ENCODE measurements at regions not wholly inside any gene's neighbourhood (a gene's known extent, or its start where the extent isn't known, plus 50 kb on each side); places are given as distances from the start of the nearest gene placed in this dataset.

DNA sequence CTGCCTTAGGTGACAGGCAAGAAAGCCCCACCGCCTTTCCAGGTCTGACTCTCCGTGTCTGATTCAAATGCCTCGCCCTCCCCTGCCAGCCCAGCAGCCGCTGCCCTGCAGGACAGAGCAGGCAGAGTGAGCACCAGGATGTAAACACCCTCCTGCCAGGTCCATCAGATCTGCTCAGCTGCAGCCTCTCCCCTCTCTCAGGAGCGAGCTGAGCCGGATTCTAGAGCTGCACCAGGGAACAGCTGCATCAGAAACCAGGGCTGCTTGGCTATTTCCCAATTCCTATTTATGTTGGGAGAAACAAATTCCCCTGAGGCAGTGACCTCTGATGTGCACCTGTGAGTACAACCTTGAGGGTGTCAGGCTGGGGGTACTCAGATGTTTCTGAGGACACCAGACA lies 121.5 kb upstream of the ZMIZ1 start:
- DNase-seq (ENCODE audit: low spot score), result no peak
- H3K27ac ChIP-seq, result no peak overlapping the region
- TF ChIP-seq, protein P1, sequence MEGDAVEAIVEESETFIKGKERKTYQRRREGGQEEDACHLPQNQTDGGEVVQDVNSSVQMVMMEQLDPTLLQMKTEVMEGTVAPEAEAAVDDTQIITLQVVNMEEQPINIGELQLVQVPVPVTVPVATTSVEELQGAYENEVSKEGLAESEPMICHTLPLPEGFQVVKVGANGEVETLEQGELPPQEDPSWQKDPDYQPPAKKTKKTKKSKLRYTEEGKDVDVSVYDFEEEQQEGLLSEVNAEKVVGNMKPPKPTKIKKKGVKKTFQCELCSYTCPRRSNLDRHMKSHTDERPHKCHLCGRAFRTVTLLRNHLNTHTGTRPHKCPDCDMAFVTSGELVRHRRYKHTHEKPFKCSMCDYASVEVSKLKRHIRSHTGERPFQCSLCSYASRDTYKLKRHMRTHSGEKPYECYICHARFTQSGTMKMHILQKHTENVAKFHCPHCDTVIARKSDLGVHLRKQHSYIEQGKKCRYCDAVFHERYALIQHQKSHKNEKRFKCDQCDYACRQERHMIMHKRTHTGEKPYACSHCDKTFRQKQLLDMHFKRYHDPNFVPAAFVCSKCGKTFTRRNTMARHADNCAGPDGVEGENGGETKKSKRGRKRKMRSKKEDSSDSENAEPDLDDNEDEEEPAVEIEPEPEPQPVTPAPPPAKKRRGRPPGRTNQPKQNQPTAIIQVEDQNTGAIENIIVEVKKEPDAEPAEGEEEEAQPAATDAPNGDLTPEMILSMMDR (IDR thresholded peaks at IDR 0.05), result no peak

DNA sequence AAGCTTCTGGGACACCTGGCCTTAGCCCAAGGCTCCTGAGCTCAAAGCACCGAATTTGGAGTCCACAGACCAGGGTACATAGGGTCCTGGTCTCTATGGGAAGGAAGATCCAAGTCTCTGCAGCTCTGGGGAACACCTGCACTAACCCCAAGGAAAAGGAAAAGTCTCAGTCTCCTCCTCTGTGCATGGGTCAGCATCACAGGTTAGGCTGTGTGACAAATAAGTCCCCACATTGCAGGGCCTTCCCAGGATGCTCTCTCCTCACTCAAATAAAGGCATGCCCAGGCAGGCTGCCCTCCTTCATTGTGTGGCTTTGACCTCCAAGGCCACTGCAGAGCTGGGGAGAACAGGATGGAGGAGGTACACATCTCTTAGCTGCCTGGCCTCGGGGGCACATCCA lies 121.0 kb upstream of the ZMIZ1 start:
- no peak overlapping the region for H3K27ac ChIP-seq
- TF ChIP-seq, protein P1 (IDR thresholded peaks at IDR 0.05), result no peak
- no peak overlapping the region for H3K4me3 ChIP-seq
- DNase-seq (ENCODE audit: low spot score), result no peak

More for the DNA sequence above, 121.5 kb upstream of the ZMIZ1 start:
- no peak overlapping the region for H3K4me3 ChIP-seq

DNA sequence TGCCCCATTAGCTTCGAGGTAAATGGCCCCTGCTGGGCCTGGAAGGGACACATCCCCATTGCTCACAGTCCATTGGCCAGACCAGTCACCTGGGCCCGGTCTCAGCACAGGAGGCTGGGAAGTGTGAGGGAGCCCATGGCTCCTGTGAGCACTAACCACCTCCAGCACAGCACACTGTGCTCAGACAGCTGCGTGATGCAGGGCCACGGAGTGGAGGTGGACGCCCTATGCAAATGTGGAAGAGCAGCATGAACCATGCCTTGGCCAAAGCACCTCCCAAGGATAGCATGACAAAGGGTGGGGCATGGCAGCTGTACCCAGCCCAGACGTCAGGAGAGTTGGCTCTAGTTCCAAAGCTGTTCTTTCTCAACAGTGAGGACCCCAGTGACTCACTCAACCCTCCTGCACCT lies 120.1 kb upstream of the ZMIZ1 start:
- Histone ChIP-seq H3K27ac (no peak overlapping the region), H3K4me3 (no peak overlapping the region)
- DNase-seq (ENCODE audit: low spot score), result no peak
- TF ChIP-seq, protein P1 (IDR thresholded peaks at IDR 0.05), result no peak

DNA sequence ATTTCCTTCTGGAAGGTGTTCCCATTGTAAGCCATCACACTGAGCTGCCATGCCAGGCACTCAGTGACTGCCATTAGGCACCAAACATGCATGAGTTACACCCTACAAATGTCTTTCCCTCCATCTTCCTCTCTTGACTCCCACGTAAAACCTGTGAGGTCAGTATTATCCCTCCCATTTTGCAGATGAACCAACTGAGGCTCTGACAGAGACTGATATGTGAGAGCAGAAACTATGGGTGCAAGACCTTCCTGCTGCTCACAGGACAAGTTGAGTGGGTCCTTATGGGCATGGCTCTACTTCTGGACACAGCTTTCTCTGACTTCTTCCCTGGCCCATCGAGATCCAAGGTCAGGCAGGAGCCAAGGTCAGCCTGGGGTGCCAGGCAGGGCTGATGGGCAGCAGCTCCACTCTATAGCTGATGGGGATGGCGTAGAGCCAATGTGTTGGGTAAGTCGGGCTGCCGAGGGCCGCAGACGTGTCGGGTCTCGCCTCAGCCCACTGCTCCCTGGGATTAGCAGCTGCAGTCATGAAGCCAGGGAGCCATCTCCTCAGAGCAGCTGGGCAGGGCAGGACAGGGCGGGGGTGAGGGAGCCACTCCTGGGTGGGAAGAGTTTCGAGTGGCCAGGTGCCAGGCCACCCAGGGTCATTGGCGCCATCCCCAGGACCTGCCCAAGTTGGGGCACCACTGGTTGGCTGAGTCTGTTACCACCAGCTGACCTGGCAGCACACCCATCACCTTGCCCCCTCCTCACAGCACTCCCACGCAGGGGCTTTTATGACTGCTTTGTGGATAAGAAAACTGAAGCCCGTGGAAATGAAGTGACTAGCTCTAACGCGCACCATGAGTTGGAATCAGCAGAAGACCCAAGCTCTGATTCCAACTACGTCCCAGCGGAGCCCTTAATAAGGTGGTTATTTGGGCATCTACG lies 117.8 kb upstream of the ZMIZ1 start:
- H3K27ac ChIP-seq, result no peak overlapping the region
- no peak overlapping the region for H3K4me3 ChIP-seq
- no peak for DNase-seq (ENCODE audit: low spot score)
- TF ChIP-seq, protein P1 (IDR thresholded peaks at IDR 0.05), result no peak

DNA sequence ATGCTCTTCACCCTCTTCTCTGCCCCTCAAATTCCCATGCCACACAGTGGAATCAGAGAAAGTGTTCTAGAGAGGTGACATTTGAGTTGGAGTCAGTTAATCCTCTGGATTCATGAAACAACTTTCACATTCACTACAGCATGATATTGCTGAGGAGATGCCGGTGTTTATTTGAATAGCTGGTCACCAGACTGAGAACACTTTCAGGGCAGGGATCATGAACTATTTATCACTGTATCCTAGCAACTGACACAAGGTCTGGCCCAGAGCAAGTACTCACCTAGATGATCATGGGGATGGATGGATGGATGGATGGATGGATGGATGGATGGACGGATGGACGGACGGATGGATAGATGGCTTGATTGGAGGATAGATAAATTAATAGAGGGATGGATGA lies 116.7 kb upstream of the ZMIZ1 start:
- H3K4me3 ChIP-seq, result no peak overlapping the region
- no peak for DNase-seq (ENCODE audit: low spot score)
- TF ChIP-seq, protein P1 (IDR thresholded peaks at IDR 0.05), result no peak
- H3K27ac ChIP-seq, result peak overlapping the region in 1 of 2 donors; percentile 32

DNA sequence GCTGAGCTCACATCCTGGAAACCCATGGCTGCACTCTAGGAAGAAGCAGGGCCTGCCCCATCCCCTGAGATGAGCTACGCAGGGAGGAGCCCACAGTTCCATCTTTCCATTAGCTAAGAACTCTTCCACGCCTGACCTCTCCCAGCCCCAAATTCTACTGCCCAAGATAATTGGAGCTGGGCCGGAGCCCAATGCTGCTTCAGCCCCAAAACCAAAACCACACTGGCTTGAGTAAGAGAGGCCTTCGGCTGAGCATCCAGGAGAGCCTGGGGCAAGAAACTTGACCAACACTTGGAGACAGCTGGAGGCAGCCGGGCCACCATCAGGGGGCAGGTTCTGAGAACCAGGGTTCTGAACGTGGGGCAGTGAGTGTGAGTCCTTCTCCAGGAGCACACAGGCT lies 116.1 kb upstream of the ZMIZ1 start:
- peak overlapping the region in 1 of 2 donors; percentile 60 for H3K27ac ChIP-seq
- DNase-seq (ENCODE audit: low spot score), result no peak

More for the DNA sequence above, 116.1 kb upstream of the ZMIZ1 start:
- no peak overlapping the region for H3K4me3 ChIP-seq
- TF ChIP-seq, protein P1 (IDR thresholded peaks at IDR 0.05), result no peak

Data from coronary artery (tissue), 2 donors.